GM10847 (cell line): ENCODE measurements at regions not wholly inside any gene's neighbourhood (a gene's known extent, or its start where the extent isn't known, plus 50 kb on each side); places are given as distances from the start of the nearest gene placed in this dataset.

ENCODE experiments used
- POLR2A ChIP-seq: IDR thresholded peaks from 2 replicates; pipeline ENCODE4 v1.6.1; 2011; ENCODE audit not compliant: insufficient read length; ENCODE audit errors: extremely low read depth

GRCh38 chr6:14373648-14374437 is 256.3 kb downstream of the CD83 start:
- TF ChIP-seq POLR2A, result no peak

- TF ChIP-seq POLR2A, result no peak
These were observed 258.4 kb downstream of the CD83 start for GRCh38 chr6:14375930-14376329.

DNA sequence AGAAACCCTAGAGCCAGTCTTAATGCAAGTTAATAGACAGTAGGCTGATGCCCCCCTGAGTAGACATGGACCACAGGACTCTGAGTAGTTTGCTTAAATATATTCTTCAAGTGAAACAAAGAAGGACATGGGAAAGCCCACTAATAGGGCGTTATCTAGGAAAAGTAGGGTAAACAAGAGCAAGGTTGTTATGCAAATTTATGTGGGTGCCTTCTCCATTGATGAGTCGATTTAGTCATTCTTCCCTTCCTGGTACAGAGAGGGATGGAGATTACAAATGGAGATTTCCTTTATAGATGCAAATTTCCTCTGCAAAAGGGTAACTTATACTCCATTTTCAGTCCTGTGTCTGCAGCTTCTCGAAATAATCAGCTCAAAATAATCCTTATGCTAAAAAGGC is 262.0 kb downstream of the CD83 start:
- no peak for TF ChIP-seq POLR2A

DNA sequence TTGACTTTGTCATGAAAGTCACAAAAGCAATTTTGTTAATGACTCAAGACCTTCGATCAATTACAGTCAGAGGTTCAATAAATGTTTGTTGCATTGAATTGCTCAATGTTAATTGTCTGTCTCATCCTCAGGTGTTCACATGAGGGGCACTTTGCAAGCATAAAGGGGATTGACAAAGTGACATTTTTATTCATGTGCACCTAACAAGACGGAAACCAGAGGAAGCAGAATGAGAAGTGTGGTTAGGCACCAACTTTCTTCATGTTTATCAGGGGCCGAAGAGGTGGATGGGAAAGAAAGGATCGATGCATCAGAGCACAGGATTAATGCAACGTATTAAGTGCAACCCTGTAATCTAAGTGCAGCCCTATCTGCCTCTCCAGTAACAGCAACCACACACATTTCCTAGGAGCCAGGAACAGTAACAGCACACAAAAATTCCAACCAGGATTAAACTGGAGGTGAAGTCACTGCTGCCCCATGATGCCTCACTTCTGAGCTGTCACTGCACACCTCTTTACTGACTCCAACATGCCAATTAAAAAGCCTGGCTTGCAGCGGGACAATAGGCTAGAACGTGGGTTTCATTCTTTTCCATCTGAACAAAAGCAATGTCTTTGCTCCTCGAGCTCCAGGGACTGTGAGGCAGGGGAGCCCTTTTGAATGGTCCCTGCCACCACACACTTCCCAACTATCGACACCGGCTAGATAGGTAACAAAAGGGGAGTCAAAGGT is 262.7 kb downstream of the CD83 start:
- TF ChIP-seq POLR2A, result no peak

DNA sequence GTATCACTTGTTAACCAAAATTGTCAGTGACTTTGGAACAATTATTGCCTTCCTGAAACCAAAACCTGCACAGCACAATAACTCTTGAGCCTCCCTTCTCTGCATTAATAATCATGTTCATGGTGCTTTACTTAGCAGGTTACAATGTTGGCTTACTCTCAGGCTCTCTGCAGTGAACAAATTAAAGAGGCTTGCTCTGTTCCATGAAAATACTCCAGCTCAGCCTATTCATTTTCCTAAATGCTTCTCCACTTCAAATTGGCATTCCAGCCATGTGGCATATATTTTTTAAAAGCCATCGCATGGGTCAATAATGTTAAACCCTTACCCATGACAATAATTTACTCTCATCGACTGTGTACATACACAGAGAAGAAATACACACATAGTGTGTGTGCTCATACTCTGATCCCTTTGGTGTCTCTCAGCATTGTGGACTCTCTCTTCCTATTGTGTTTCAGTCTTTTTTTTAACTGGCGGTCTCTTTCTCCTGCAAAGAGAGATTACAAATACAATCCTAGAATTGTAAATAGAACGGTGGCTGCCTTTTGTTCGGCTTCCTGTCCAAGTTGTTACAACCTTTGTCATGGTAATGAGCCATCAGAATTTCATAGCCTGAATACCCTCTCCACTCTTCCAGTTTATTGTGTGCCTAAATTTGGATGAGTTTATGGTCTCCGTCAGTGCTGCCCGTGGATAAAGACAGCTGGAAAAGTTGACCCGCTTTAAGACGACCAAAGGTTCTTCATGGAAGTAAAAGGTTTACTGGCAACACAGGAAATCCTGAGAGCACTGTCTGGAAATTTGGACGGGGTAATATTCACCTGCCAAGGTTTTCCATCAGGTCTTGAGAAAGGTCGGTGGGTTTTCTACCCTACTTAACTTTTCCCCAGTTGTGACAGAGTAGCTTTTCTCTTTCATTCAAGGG is 263.6 kb downstream of the CD83 start:
- no peak for TF ChIP-seq POLR2A

- no peak for TF ChIP-seq POLR2A
These were observed 264.5 kb downstream of the CD83 start for GRCh38 chr6:14381829-14382677.

DNA sequence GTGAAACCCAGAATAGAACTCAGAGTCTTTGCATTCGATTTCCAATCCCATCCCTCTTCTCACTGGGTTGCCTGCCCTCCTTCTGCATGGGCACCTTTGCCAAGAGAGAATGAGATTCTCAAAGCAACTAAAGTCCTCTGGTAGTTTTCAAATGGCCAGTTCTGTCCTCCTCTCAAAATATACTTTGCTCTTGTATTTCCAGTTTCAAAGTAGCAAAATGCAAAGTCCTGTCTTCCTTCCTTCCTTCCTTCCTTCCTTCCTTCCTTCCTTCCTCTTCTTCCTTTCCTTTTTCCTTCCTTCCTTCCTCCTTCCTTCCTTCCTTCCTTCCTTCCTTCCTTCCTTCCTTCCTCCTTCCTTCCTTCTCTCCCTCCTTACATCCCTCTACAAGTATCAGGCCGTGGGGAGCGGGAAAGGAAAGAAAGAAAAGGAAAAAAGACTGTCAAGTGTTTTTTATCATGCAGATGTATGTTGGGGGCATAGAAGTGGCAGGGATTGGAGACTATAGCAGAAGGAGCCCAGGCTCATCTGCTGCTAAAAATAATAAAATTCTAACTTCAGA is 265.2 kb downstream of the CD83 start:
- TF ChIP-seq POLR2A, result no peak

DNA sequence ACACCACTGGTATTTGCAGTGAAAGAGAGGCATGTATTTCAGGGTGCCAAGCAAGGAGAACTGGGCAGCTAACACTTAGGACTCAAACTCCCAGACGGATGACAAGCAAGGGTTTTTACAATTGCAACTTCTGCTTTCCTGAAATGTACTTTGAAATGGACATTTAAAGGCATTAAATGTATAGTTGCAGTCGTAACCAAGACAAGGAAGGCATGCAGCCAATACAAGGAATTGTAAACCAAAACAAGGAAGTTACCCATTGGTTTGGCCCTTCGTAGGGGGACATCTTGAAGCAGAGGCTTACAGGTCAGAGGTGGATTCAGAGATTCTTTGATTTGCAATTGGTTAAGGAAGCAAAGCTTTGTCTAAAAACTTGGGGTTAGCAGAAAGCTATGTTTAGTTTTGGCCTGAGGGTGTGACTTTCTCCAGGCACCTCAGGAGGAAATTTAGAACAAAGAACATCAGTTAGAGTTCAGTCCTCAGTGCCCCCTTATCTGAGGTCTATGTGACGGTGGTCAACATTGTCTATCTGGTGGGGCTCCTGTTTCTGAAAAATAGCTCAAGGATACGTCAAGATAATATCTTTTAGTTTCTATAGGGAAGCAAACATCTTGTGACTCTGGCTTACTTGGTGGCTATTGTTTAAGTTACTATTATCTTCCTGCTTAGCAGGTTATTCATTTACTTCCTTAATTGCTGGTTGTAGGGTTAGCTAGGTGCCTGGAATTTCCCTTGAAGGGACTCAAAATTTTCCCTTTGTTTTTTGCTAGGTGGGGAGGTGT is 266.0 kb downstream of the CD83 start:
- TF ChIP-seq POLR2A, result no peak

GRCh38 chr6:14384175-14384949 is 266.8 kb downstream of the CD83 start:
- no peak for TF ChIP-seq POLR2A

- TF ChIP-seq POLR2A, result no peak
These were observed 268.7 kb downstream of the CD83 start for GRCh38 chr6:14386263-14386662.

DNA sequence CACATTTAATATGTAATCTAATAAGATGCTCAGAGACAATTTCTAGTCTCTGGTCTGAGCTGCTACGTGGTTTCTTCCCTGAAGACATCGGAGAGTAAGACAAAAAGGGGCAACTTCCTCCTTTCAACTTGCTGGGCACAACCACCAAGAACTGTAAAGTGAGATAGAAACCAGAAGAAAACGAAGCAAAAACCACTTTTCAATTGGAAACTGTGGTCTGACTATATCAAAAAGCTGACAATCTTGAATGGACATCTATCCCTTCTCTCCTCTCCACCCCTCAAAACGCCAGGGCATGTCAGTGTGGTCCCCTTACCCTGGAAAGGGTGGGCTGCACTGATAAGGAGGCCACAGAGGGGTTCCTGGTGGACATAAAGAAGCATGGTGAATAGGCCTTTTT is 269.1 kb downstream of the CD83 start:
- TF ChIP-seq POLR2A, result no peak

DNA sequence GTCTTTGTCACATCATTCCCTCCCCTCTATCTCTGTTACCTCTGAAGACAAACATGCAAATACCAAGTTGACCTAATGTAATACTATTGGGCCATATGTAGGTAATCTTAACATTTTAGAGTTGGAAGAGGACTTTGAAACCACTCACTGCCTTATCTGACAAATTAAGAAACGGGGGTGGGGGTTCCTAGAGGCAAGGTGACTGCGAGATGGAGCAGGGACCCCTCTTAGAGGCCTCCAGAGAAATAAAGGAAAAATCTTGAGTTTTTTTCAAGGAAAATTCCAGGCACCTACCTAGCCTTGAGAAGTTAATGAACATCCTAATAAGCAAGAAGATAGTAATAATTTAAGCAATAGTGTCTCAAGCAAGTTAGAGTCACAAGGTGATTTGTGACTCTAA is 270.8 kb downstream of the CD83 start:
- TF ChIP-seq POLR2A, result no peak

DNA sequence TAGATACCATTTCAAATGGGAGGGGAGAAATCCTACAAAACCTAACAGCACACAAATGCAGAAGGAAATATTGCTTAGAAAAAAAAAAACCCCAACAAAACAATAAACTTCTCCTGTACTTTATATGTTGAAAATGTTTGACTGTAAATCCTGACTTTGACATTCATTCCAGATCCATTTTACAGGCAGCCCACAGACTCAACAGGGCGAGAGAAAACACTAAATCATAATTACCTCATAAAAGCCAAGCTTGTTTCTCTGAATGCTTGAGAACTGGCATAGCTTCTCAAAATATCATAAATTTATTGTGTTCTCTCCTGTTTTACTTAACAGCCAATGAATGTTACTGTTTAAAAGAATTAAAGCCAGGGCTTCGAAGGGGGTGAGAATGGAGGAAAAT is 273.2 kb downstream of the CD83 start:
- no peak for TF ChIP-seq POLR2A
